ENCODE measurements at regions not wholly inside any gene's neighbourhood (a gene's known extent, or its start where the extent isn't known, plus 50 kb on each side); places are given as distances from the start of the nearest gene placed in this dataset.
"Not testable (repeated sequence)": the region's sequence is repeated elsewhere in the genome, so short reads cannot be mapped to it uniquely, and the experiment has no call there.

GRCh38 chr12:128009108-128009507 lies 257.9 kb upstream of the TMEM132C start:
- Mint-ChIP-seq H3K27me3 (no peaks in the 10 kb centered on the region), H3K4me3 (no peak overlapping the region), H3K27ac (ENCODE audit: low read depth) (no peak overlapping the region), H3K36me3 (ENCODE audit: insufficient read depth) (peaks cover 2% of the 10 kb centered on the region), H3K9me3 (peaks cover 15% of the 10 kb centered on the region), H3K4me1 (no peaks in the 10 kb centered on the region)
- ATAC-seq (replicated peaks; ENCODE audit: extremely low read depth, poor library complexity, severe bottlenecking) (no peak), DNase-seq (ENCODE audit: low spot score in 2 of 2) (no peak)

GRCh38 chr12:128012110-128012509 lies 254.9 kb upstream of the TMEM132C start:
- DNase-seq (ENCODE audit: low spot score in 2 of 2), result no peak
- H3K4me1 Mint-ChIP-seq, result no peaks in the 10 kb centered on the region
- no peak overlapping the region for H3K27ac Mint-ChIP-seq (ENCODE audit: low read depth)
- ATAC-seq (replicated peaks; ENCODE audit: extremely low read depth, poor library complexity, severe bottlenecking), result no peak
- H3K36me3 Mint-ChIP-seq (ENCODE audit: insufficient read depth), result peaks cover 2% of the 10 kb centered on the region
- H3K9me3 Mint-ChIP-seq, result peaks cover 12% of the 10 kb centered on the region
- no peaks in the 10 kb centered on the region for H3K27me3 Mint-ChIP-seq
- no peak overlapping the region for H3K4me3 Mint-ChIP-seq

- DNase-seq (ENCODE audit: low spot score in 2 of 2), result no peak
Observed at GRCh38 chr12:128015276-128015675, 251.7 kb upstream of the TMEM132C start.

GRCh38 chr12:128018067-128018466 lies 248.9 kb upstream of the TMEM132C start:
- no peaks in the 10 kb centered on the region for H3K27me3 Mint-ChIP-seq
- peaks cover 27% of the 10 kb centered on the region for H3K9me3 Mint-ChIP-seq
- H3K36me3 Mint-ChIP-seq (ENCODE audit: insufficient read depth), result no peaks in the 10 kb centered on the region
- no peaks in the 10 kb centered on the region for H3K4me1 Mint-ChIP-seq
- H3K27ac Mint-ChIP-seq (ENCODE audit: low read depth), result no peak overlapping the region
- DNase-seq (ENCODE audit: low spot score in 2 of 2) (no peak), ATAC-seq (replicated peaks; ENCODE audit: extremely low read depth, poor library complexity, severe bottlenecking) (no peak)
- H3K4me3 Mint-ChIP-seq, result no peak overlapping the region

More at GRCh38 chr12:128015276-128015675, 251.7 kb upstream of the TMEM132C start:
- Mint-ChIP-seq H3K4me1 (no peaks in the 10 kb centered on the region), H3K4me3 (no peak overlapping the region), H3K36me3 (ENCODE audit: insufficient read depth) (peaks cover 2% of the 10 kb centered on the region), H3K27ac (ENCODE audit: low read depth) (no peak overlapping the region), H3K27me3 (no peaks in the 10 kb centered on the region), H3K9me3 (peaks cover 26% of the 10 kb centered on the region)
- ATAC-seq (replicated peaks; ENCODE audit: extremely low read depth, poor library complexity, severe bottlenecking), result no peak

GRCh38 chr12:128019996-128020544 lies 246.9 kb upstream of the TMEM132C start:
- Mint-ChIP-seq H3K9me3 (peaks cover 16% of the 10 kb centered on the region), H3K36me3 (ENCODE audit: insufficient read depth) (no peaks in the 10 kb centered on the region), H3K27me3 (no peaks in the 10 kb centered on the region), H3K27ac (ENCODE audit: low read depth) (no peak overlapping the region), H3K4me3 (no peak overlapping the region), H3K4me1 (no peaks in the 10 kb centered on the region)
- DNase-seq (ENCODE audit: low spot score in 2 of 2) (no peak), ATAC-seq (replicated peaks; ENCODE audit: extremely low read depth, poor library complexity, severe bottlenecking) (no peak)

- H3K27me3 Mint-ChIP-seq, result no peaks in the 10 kb centered on the region
- H3K4me1 Mint-ChIP-seq, result no peaks in the 10 kb centered on the region
- no peaks in the 10 kb centered on the region for H3K36me3 Mint-ChIP-seq (ENCODE audit: insufficient read depth)
- ATAC-seq (replicated peaks; ENCODE audit: extremely low read depth, poor library complexity, severe bottlenecking) (no peak), DNase-seq (ENCODE audit: low spot score in 2 of 2) (no peak)
- no peak overlapping the region for H3K4me3 Mint-ChIP-seq
- H3K27ac Mint-ChIP-seq (ENCODE audit: low read depth), result no peak overlapping the region
- H3K9me3 Mint-ChIP-seq, result peaks cover 16% of the 10 kb centered on the region
Observed at GRCh38 chr12:128021561-128021960, 245.4 kb upstream of the TMEM132C start.

- Mint-ChIP-seq H3K4me1 (no peaks in the 10 kb centered on the region), H3K4me3 (no peak overlapping the region), H3K9me3 (no peaks in the 10 kb centered on the region), H3K36me3 (ENCODE audit: insufficient read depth) (no peaks in the 10 kb centered on the region), H3K27ac (ENCODE audit: low read depth) (no peak overlapping the region), H3K27me3 (no peaks in the 10 kb centered on the region)
- ATAC-seq (replicated peaks; ENCODE audit: extremely low read depth, poor library complexity, severe bottlenecking) (no peak), DNase-seq (ENCODE audit: low spot score in 2 of 2) (no peak)
Observed at GRCh38 chr12:128025589-128026245, 241.3 kb upstream of the TMEM132C start.

GRCh38 chr12:128026696-128027574 lies 240.0 kb upstream of the TMEM132C start:
- no peak for ATAC-seq (replicated peaks; ENCODE audit: extremely low read depth, poor library complexity, severe bottlenecking)
- no peaks in the 10 kb centered on the region for H3K27me3 Mint-ChIP-seq
- no peaks in the 10 kb centered on the region for H3K4me1 Mint-ChIP-seq
- no peaks in the 10 kb centered on the region for H3K9me3 Mint-ChIP-seq
- H3K4me3 Mint-ChIP-seq, result no peak overlapping the region
- no peaks in the 10 kb centered on the region for H3K36me3 Mint-ChIP-seq (ENCODE audit: insufficient read depth)
- no peak overlapping the region for H3K27ac Mint-ChIP-seq (ENCODE audit: low read depth)
- no peak for DNase-seq (ENCODE audit: low spot score in 2 of 2)

GRCh38 chr12:128033473-128033872 lies 233.5 kb upstream of the TMEM132C start:
- ATAC-seq (replicated peaks; ENCODE audit: extremely low read depth, poor library complexity, severe bottlenecking) (no peak), DNase-seq (ENCODE audit: low spot score in 2 of 2) (no peak)
- Mint-ChIP-seq H3K4me3 (no peak overlapping the region), H3K36me3 (ENCODE audit: insufficient read depth) (no peaks in the 10 kb centered on the region), H3K27me3 (no peaks in the 10 kb centered on the region), H3K9me3 (no peaks in the 10 kb centered on the region), H3K27ac (ENCODE audit: low read depth) (no peak overlapping the region), H3K4me1 (no peaks in the 10 kb centered on the region)

GRCh38 chr12:128040971-128041370 lies 226.0 kb upstream of the TMEM132C start:
- Mint-ChIP-seq H3K27me3 (no peaks in the 10 kb centered on the region), H3K4me1 (no peaks in the 10 kb centered on the region), H3K9me3 (peaks cover 31% of the 10 kb centered on the region), H3K4me3 (no peak overlapping the region), H3K36me3 (ENCODE audit: insufficient read depth) (no peaks in the 10 kb centered on the region), H3K27ac (ENCODE audit: low read depth) (no peak overlapping the region)
- no peak for DNase-seq (ENCODE audit: low spot score in 2 of 2)
- ATAC-seq (replicated peaks; ENCODE audit: extremely low read depth, poor library complexity, severe bottlenecking), result no peak

- not testable (repeated sequence) for H3K4me3 Mint-ChIP-seq; H3K27ac Mint-ChIP-seq (ENCODE audit: low read depth); DNase-seq (ENCODE audit: low spot score in 2 of 2); H3K4me1 Mint-ChIP-seq; ATAC-seq (replicated peaks; ENCODE audit: extremely low read depth, poor library complexity, severe bottlenecking); H3K27me3 Mint-ChIP-seq; H3K36me3 Mint-ChIP-seq (ENCODE audit: insufficient read depth)
- H3K9me3 Mint-ChIP-seq, result peaks cover 31% of the 10 kb centered on the region
Observed at GRCh38 chr12:128042283-128042682, 224.7 kb upstream of the TMEM132C start.

- DNase-seq (ENCODE audit: low spot score in 2 of 2) (no peak), ATAC-seq (replicated peaks; ENCODE audit: extremely low read depth, poor library complexity, severe bottlenecking) (no peak)
- H3K27ac Mint-ChIP-seq (ENCODE audit: low read depth), result no peak overlapping the region
- H3K27me3 Mint-ChIP-seq, result no peaks in the 10 kb centered on the region
- no peaks in the 10 kb centered on the region for H3K4me1 Mint-ChIP-seq
- peaks cover 31% of the 10 kb centered on the region for H3K9me3 Mint-ChIP-seq
- no peak overlapping the region for H3K4me3 Mint-ChIP-seq
- H3K36me3 Mint-ChIP-seq (ENCODE audit: insufficient read depth), result no peaks in the 10 kb centered on the region
Observed at GRCh38 chr12:128042825-128043224, 224.1 kb upstream of the TMEM132C start.

- DNase-seq (ENCODE audit: low spot score in 2 of 2) (no peak), ATAC-seq (replicated peaks; ENCODE audit: extremely low read depth, poor library complexity, severe bottlenecking) (no peak)
- H3K27ac Mint-ChIP-seq (ENCODE audit: low read depth), result no peak overlapping the region
- H3K9me3 Mint-ChIP-seq, result peaks cover 31% of the 10 kb centered on the region
- H3K4me3 Mint-ChIP-seq, result no peak overlapping the region
- H3K27me3 Mint-ChIP-seq, result no peaks in the 10 kb centered on the region
- no peaks in the 10 kb centered on the region for H3K36me3 Mint-ChIP-seq (ENCODE audit: insufficient read depth)
- no peaks in the 10 kb centered on the region for H3K4me1 Mint-ChIP-seq
Observed at GRCh38 chr12:128043317-128043716, 223.7 kb upstream of the TMEM132C start.
